HG03060 (cell line): ENCODE measurements at regions not wholly inside any gene's neighbourhood (a gene's known extent, or its start where the extent isn't known, plus 50 kb on each side); places are given as distances from the start of the nearest gene placed in this dataset.
"Not testable (repeated sequence)": the region's sequence is repeated elsewhere in the genome, so short reads cannot be mapped to it uniquely, and the experiment has no call there.

Experiments used
- ATAC-seq: cut with Tn5 transposase; IDR thresholded peaks from one replicate; pipeline ENCODE4 v1.9.1; 2021; ENCODE audit warnings: low read depth, moderate number of reproducible peaks; ENCODE audit not compliant: unreplicated experiment

- no peak for ATAC-seq
Measured at GRCh38 chr5:120813551-120813950, 349.5 kb downstream of the PRR16 start.

GRCh38 chr5:120817044-120817985 lies 353.2 kb downstream of the PRR16 start:
- no peak for ATAC-seq

GRCh38 chr5:120818128-120818527 lies 354.0 kb downstream of the PRR16 start:
- ATAC-seq: no peak

GRCh38 chr5:120823328-120823727 lies 359.2 kb downstream of the PRR16 start:
- ATAC-seq: no peak

GRCh38 chr5:120831646-120832045 lies 367.5 kb downstream of the PRR16 start:
- not testable (repeated sequence) for ATAC-seq

- no peak for ATAC-seq
Measured at GRCh38 chr5:120841830-120842229, 377.7 kb downstream of the PRR16 start.

GRCh38 chr5:120843390-120843980 lies 379.4 kb downstream of the PRR16 start:
- ATAC-seq: no peak

GRCh38 chr5:120848883-120849282 lies 384.8 kb downstream of the PRR16 start:
- ATAC-seq: no peak

GRCh38 chr5:120852222-120852860 lies 388.2 kb downstream of the PRR16 start:
- no peak for ATAC-seq

GRCh38 chr5:120866997-120867396 lies 402.9 kb downstream of the PRR16 start:
- no peak for ATAC-seq

- ATAC-seq: no peak
Measured at GRCh38 chr5:120869831-120870230, 405.7 kb downstream of the PRR16 start.

GRCh38 chr5:120872297-120872696 lies 408.2 kb downstream of the PRR16 start:
- ATAC-seq: no peak

- no peak for ATAC-seq
Measured at GRCh38 chr5:120873083-120873482, 409.0 kb downstream of the PRR16 start.

- no peak for ATAC-seq
Measured at GRCh38 chr5:120874081-120874862, 410.2 kb downstream of the PRR16 start.

- ATAC-seq: no peak
Measured at GRCh38 chr5:120882038-120882775, 418.1 kb downstream of the PRR16 start.

GRCh38 chr5:120886351-120886860 lies 422.3 kb downstream of the PRR16 start:
- no peak for ATAC-seq

- no peak for ATAC-seq
Measured at GRCh38 chr5:120895660-120896059, 431.6 kb downstream of the PRR16 start.

- ATAC-seq: no peak
Measured at GRCh38 chr5:120901199-120901598, 437.1 kb downstream of the PRR16 start.

GRCh38 chr5:120907953-120908352 lies 443.9 kb downstream of the PRR16 start:
- ATAC-seq: no peak

- no peak for ATAC-seq
Measured at GRCh38 chr5:120910629-120911028, 446.5 kb downstream of the PRR16 start.
